HG03060 (cell line): ENCODE measurements at regions not wholly inside any gene's neighbourhood (a gene's known extent, or its start where the extent isn't known, plus 50 kb on each side); places are given as distances from the start of the nearest gene placed in this dataset.

Experiments
- ATAC-seq: cut with Tn5 transposase; IDR thresholded peaks from one replicate; pipeline ENCODE4 v1.9.1; 2021; ENCODE audit warnings: low read depth, moderate number of reproducible peaks; ENCODE audit not compliant: unreplicated experiment

- ATAC-seq: no peak
Measured at GRCh38 chr17:71878998-71879397, 241.8 kb upstream of the SOX9 start.

GRCh38 chr17:71881041-71881440, 239.8 kb upstream of the SOX9 start:
- no peak for ATAC-seq

GRCh38 chr17:71881581-71881980, 239.2 kb upstream of the SOX9 start:
- no peak for ATAC-seq

GRCh38 chr17:71883258-71883657, 237.6 kb upstream of the SOX9 start:
- ATAC-seq: no peak

- ATAC-seq: no peak
Measured at GRCh38 chr17:71883845-71884244, 237.0 kb upstream of the SOX9 start.

GRCh38 chr17:71885662-71886061, 235.2 kb upstream of the SOX9 start:
- ATAC-seq: no peak

- ATAC-seq: no peak
Measured at GRCh38 chr17:71899317-71899716, 221.5 kb upstream of the SOX9 start.

GRCh38 chr17:71900621-71901229, 220.1 kb upstream of the SOX9 start:
- ATAC-seq: no peak

- ATAC-seq: no peak
Measured at GRCh38 chr17:71902894-71903506, 217.8 kb upstream of the SOX9 start.

GRCh38 chr17:71905376-71906031, 215.3 kb upstream of the SOX9 start:
- ATAC-seq: no peak

- ATAC-seq: no peak
Measured at GRCh38 chr17:71909155-71909554, 211.7 kb upstream of the SOX9 start.

- ATAC-seq: no peak
Measured at GRCh38 chr17:71910002-71910401, 210.8 kb upstream of the SOX9 start.

GRCh38 chr17:71914042-71914441, 206.8 kb upstream of the SOX9 start:
- no peak for ATAC-seq

GRCh38 chr17:71914812-71915211, 206.0 kb upstream of the SOX9 start:
- no peak for ATAC-seq

GRCh38 chr17:71917715-71918114, 203.1 kb upstream of the SOX9 start:
- ATAC-seq: no peak

GRCh38 chr17:71919186-71919585, 201.6 kb upstream of the SOX9 start:
- ATAC-seq: no peak

- no peak for ATAC-seq
Measured at GRCh38 chr17:71919896-71920295, 200.9 kb upstream of the SOX9 start.

- ATAC-seq: no peak
Measured at GRCh38 chr17:71921796-71922195, 199.0 kb upstream of the SOX9 start.

- no peak for ATAC-seq
Measured at GRCh38 chr17:71922439-71922838, 198.4 kb upstream of the SOX9 start.

GRCh38 chr17:71926746-71927398, 193.9 kb upstream of the SOX9 start:
- no peak for ATAC-seq

- ATAC-seq: no peak
Measured at GRCh38 chr17:71933306-71933705, 187.5 kb upstream of the SOX9 start.

GRCh38 chr17:71934520-71934919, 186.3 kb upstream of the SOX9 start:
- no peak for ATAC-seq
